B cell (primary cell): ENCODE measurements at regions not wholly inside any gene's neighbourhood (a gene's known extent, or its start where the extent isn't known, plus 50 kb on each side); places are given as distances from the start of the nearest gene placed in this dataset.

Experiments used
- ATAC-seq: fragments of 200-7000 bp; cut with Tn5 transposase; one replicate; pipeline ENCODE4 v1.10.0; 2021; ENCODE audit warnings: low read depth, mild to moderate bottlenecking, moderate number of reproducible peaks, moderate library complexity
- CTCF ChIA-PET: fragments of 350-600 bp; sonication (Branson Sonifier 250); formaldehyde crosslinking; loops from one replicate; lab custom pipeline; 2021; ENCODE audit warnings: antibody characterized with exemption, inconsistent platforms; lab: Charles Lee
- POLR2A ChIA-PET: fragments of 350-600 bp; sonication (Branson Sonifier 250); formaldehyde crosslinking; loops from one replicate; lab custom pipeline; 2021; ENCODE audit warnings: antibody characterized with exemption; lab: Charles Lee
- DNase-seq: peaks from one replicate; pipeline ENCODE4 v3.0.0; 2013
- H2AFZ ChIP-seq: 2 replicates; pipeline ENCODE4 v1.6.1; 2012; ENCODE audit warnings: mild to moderate bottlenecking, low read depth, low read length; ENCODE audit not compliant: insufficient read depth, poor library complexity, severe bottlenecking
- H3K27ac ChIP-seq, 2 donors: 1 replicate in 1 of 2; 2 replicates in 1 of 2; pipeline ENCODE4 v1.5.1; 2012 to 2013; ENCODE audit warnings: low read length in 2 of 2, mild to moderate bottlenecking in 2 of 2, moderate library complexity in 1 of 2
- H3K27me3 ChIP-seq, 4 experiments: fragments of 200-600 bp in 1 of 4; sonication (generic) in 1 of 4; replicated peaks in 1 of 4; 1 replicate in 2 of 4; 2 replicates in 2 of 4; pipeline versions ENCODE4 v1.6.1 to v1.7.0; 2013 to 2016; ENCODE audit warnings: low read length in 3 of 4, mild to moderate bottlenecking in 2 of 4, mixed read lengths in 1 of 4, moderate library complexity in 1 of 4; ENCODE audit not compliant: insufficient read depth in 4 of 4, control insufficient read depth in 3 of 4; ENCODE audit errors: control extremely low read depth in 1 of 4
- H3K36me3 ChIP-seq, 2 experiments: replicated peaks in 1 of 2; 1 replicate in 1 of 2; 2 replicates in 1 of 2; pipeline versions ENCODE4 v1.6.1 to v1.7.1; 2013; ENCODE audit warnings: low read length in 1 of 2; ENCODE audit not compliant: insufficient read depth in 2 of 2, control insufficient read depth in 1 of 2; ENCODE audit errors: control extremely low read depth in 1 of 2, extremely low read depth in 1 of 2
- H3K4me1 ChIP-seq, 2 donors: fragments of 200-600 bp in 1 of 2; sonication (generic) in 1 of 2; 1 replicate in 1 of 2; 2 replicates in 1 of 2; pipeline versions ENCODE4 v1.5.1 to v1.6.1; 2013 to 2017; ENCODE audit warnings: low read length in 2 of 2; ENCODE audit not compliant: control insufficient read depth in 2 of 2, insufficient read depth in 2 of 2
- H3K4me2 ChIP-seq: replicated peaks from 2 replicates; pipeline ENCODE3; 2012; ENCODE audit warnings: mild to moderate bottlenecking, low read depth, low read length; ENCODE audit not compliant: poor library complexity, severe bottlenecking
- H3K4me3 ChIP-seq, 5 experiments: fragments of 200-600 bp in 1 of 5; sonication (generic) in 1 of 5; 1 replicate in 3 of 5; 2 replicates in 2 of 5; pipeline versions ENCODE4 v1.5.1 to v1.7.0; 2011 to 2016; ENCODE audit warnings: low read length in 4 of 5, mild to moderate bottlenecking in 4 of 5, low read depth in 2 of 5, control low read depth in 1 of 5, moderate library complexity in 1 of 5; ENCODE audit not compliant: insufficient read depth in 1 of 5; ENCODE audit errors: control extremely low read depth in 1 of 5, extremely low read depth in 1 of 5
- H3K79me2 ChIP-seq: fragments of 200-600 bp; sonication (generic); one replicate; pipeline ENCODE4 v1.6.0; 2016; ENCODE audit warnings: low read length; ENCODE audit not compliant: control insufficient read depth, insufficient read depth
- H3K9ac ChIP-seq: fragments of 200-600 bp; sonication (generic); 2 replicates; pipeline ENCODE4 v1.6.1; 2017; ENCODE audit warnings: mild to moderate bottlenecking, low read length, moderate library complexity
- H3K9me3 ChIP-seq, 3 donors: one replicate each; pipeline versions ENCODE4 v1.6.1 to v1.7.1; 2013; ENCODE audit warnings: low read length in 2 of 3; ENCODE audit not compliant: control insufficient read depth in 2 of 3, insufficient read depth in 1 of 3; ENCODE audit errors: control extremely low read depth in 1 of 3
- H4K20me1 ChIP-seq: 2 replicates; pipeline ENCODE4 v1.6.0; 2012; ENCODE audit warnings: mild to moderate bottlenecking, low read length; ENCODE audit not compliant: insufficient read depth, control insufficient read depth, poor library complexity, severe bottlenecking
- H3K27ac Mint-ChIP-seq: one replicate; pipeline ENCODE4 v1.8.0; 2021; ENCODE audit warnings: mixed read lengths
- H3K27me3 Mint-ChIP-seq: one replicate; pipeline ENCODE4 v1.8.0; 2021; ENCODE audit warnings: mixed read lengths
- H3K4me1 Mint-ChIP-seq: one replicate; pipeline ENCODE4 v1.8.0; 2021; ENCODE audit warnings: mixed read lengths
- H3K4me3 Mint-ChIP-seq: one replicate; pipeline ENCODE4 v1.8.0; 2021; ENCODE audit warnings: mixed read lengths
- H3K9me3 Mint-ChIP-seq: one replicate; pipeline ENCODE4 v1.8.0; 2022; ENCODE audit warnings: mixed read lengths; ENCODE audit not compliant: insufficient read depth
- EZH2 ChIP-seq: IDR thresholded peaks from 2 replicates; pipeline ENCODE4 v1.6.1; 2012; ENCODE audit warnings: borderline replicate concordance, low read depth, mild to moderate bottlenecking, moderate library complexity, low read length; ENCODE audit not compliant: insufficient read depth, poor library complexity, severe bottlenecking
- WGBS: methylation state at CpG from one replicate; pipeline ENCODE4 v1.1.5; 2013; ENCODE audit warnings: missing lambda C conversion rate; ENCODE audit not compliant: insufficient coverage; 5-methylcytosine and 5-hydroxymethylcytosine counted together
- intact Hi-C: fragments of 100-400 bp; cut with micrococcal nuclease; formaldehyde crosslinking; loops from one replicate; pipeline ENCODE4 v1.10.0; 2022
- TF ChIP-seq, protein P1 (sequence below): fragments of 200-600 bp; IDR thresholded peaks from one replicate; pipeline ENCODE4 v1.8.0; 2022; ENCODE audit warnings: antibody characterized with exemption, mild to moderate bottlenecking

DNA sequence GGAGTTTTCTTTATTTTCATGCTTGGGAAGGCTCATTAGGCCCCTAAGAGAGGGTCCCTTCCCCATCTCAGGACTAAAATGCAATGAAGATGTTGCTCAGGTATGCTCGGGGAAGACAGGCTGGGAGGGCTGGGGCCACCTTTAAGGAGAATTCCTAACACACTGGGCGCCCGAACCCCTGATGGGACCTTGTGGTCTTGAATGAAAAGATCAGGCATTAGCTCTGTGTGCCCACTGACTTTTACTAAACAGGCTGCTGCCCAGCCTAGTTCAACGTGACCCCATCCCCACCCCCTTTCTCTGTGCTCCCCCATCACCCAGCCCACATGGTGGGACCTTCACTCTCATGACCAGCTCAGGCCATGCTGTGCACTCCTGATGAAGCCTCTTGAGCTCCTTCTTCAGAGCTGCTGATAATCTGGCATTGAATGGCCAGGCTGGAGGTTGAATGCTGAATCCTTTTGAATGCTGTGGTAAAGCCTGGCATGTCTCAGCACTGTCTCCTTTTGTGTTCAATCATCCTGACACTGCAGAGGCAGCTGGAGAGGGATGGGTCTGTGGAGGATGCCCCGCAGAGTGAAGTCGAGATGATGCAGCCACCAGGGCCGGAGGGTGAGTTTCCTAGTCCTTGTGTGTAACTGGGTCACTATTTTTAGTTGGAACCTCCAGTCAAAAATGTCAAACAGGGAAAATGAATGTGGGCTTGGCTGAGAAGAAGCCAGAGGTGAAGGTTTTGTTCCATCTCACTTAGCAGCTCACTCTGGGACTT lies 209.1 kb downstream of the UQCRFS1 start:
- DNase-seq (no peak), ATAC-seq (no peak)
- 78% methylated on average over 6 of the region's 7 CpGs for WGBS
- H3K9me3 ChIP-seq = peaks cover 0 to 41% (median 0%) of the 10 kb centered on the region in 3 donors
- no peaks in the 10 kb centered on the region for H3K27me3 Mint-ChIP-seq
- H3K4me3 ChIP-seq = no peak overlapping the region
- no peaks in the 10 kb centered on the region for H3K27me3 ChIP-seq
- intact Hi-C loops = no loop called here
- H3K9ac ChIP-seq = no peak overlapping the region
- no peak overlapping the region for H3K27ac Mint-ChIP-seq
- ChIA-PET CTCF (no interaction called here), POLR2A (no interaction called here)
- no peaks in the 10 kb centered on the region for H3K79me2 ChIP-seq
- H3K4me2 ChIP-seq = no peak overlapping the region
- H3K4me1 ChIP-seq = no peaks in the 10 kb centered on the region
- H3K36me3 ChIP-seq = no peaks in the 10 kb centered on the region
- H2AFZ ChIP-seq = no peak overlapping the region
- no peak for TF ChIP-seq EZH2
- TF ChIP-seq, protein P1, sequence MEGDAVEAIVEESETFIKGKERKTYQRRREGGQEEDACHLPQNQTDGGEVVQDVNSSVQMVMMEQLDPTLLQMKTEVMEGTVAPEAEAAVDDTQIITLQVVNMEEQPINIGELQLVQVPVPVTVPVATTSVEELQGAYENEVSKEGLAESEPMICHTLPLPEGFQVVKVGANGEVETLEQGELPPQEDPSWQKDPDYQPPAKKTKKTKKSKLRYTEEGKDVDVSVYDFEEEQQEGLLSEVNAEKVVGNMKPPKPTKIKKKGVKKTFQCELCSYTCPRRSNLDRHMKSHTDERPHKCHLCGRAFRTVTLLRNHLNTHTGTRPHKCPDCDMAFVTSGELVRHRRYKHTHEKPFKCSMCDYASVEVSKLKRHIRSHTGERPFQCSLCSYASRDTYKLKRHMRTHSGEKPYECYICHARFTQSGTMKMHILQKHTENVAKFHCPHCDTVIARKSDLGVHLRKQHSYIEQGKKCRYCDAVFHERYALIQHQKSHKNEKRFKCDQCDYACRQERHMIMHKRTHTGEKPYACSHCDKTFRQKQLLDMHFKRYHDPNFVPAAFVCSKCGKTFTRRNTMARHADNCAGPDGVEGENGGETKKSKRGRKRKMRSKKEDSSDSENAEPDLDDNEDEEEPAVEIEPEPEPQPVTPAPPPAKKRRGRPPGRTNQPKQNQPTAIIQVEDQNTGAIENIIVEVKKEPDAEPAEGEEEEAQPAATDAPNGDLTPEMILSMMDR = no peak
- H3K4me3 Mint-ChIP-seq = no peak overlapping the region
- H3K4me1 Mint-ChIP-seq = no peaks in the 10 kb centered on the region
- no peaks in the 10 kb centered on the region for H3K9me3 Mint-ChIP-seq
- no peaks in the 10 kb centered on the region for H4K20me1 ChIP-seq
- H3K27ac ChIP-seq = no peak overlapping the region

DNA sequence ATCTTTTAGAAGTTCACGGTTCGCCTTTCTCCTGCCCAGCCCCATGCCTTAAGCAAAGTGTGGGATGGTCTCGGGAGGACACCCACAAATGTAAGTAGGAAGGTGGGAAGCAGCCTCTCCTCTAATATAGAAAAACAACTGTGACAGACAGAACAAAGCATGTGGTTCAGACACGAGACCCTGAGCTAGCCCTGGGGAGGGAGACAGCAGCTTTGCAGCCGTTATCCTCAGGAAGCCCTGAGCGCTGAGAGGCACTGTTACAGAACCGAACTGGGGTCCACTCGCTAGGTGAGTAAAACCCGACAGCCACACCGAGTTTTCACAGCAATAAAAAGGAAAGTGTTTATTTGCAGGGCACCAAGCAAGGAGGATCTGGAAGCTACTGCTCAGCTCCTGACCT lies 210.6 kb downstream of the UQCRFS1 start:
- Histone ChIP-seq H3K9ac (no peak overlapping the region), H3K4me1 (no peaks in the 10 kb centered on the region), H3K36me3 (no peaks in the 10 kb centered on the region), H2AFZ (no peak overlapping the region), H3K27ac (no peak overlapping the region), H3K9me3 (peaks cover 0 to 44% (median 7%) of the 10 kb centered on the region in 3 donors), H3K79me2 (no peaks in the 10 kb centered on the region), H3K4me3 (no peak overlapping the region), H4K20me1 (no peaks in the 10 kb centered on the region), H3K4me2 (no peak overlapping the region), H3K27me3 (no peaks in the 10 kb centered on the region)
- ATAC-seq (no peak), DNase-seq (no peak)
- no peak for TF ChIP-seq EZH2
- TF ChIP-seq, protein P1 = no peak
- Mint-ChIP-seq H3K9me3 (no peaks in the 10 kb centered on the region), H3K27me3 (no peaks in the 10 kb centered on the region), H3K4me1 (no peaks in the 10 kb centered on the region), H3K27ac (no peak overlapping the region), H3K4me3 (no peak overlapping the region)
- POLR2A ChIA-PET = no interaction called here
- CTCF ChIA-PET = no interaction called here
- 61% methylated on average over 7 of the region's 10 CpGs for WGBS
- intact Hi-C loops = no loop called here
